Ovary (tissue), 7 donors: ENCODE measurements at regions not wholly inside any gene's neighbourhood (a gene's known extent, or its start where the extent isn't known, plus 50 kb on each side); places are given as distances from the start of the nearest gene placed in this dataset.

ENCODE experiments used
- DNase-seq, 5 donors: peaks; one replicate each; pipeline ENCODE4 v3.0.0-alpha.2; 2019 to 2020
- H3K27ac ChIP-seq, 2 donors: fragments of 200-600 bp; one replicate each; pipeline versions ENCODE4 v1.5.1 to v1.8.0; 2019 to 2022
- H3K27me3 ChIP-seq: fragments of 200-600 bp; one replicate; pipeline ENCODE4 v1.8.0; 2022
- H3K36me3 ChIP-seq: fragments of 200-600 bp; sonication (generic); one replicate; pipeline ENCODE4 v1.5.1; 2019
- H3K4me1 ChIP-seq: one replicate; pipeline ENCODE4 v1.8.1; 2013; ENCODE audit warnings: mild to moderate bottlenecking, moderate library complexity; ENCODE audit not compliant: insufficient read depth
- H3K4me3 ChIP-seq: fragments of 200-600 bp; sonication (generic); one replicate; pipeline ENCODE4 v1.5.1; 2017
- H3K9me3 ChIP-seq, 2 donors: fragments of 200-600 bp in 1 of 2; sonication (generic) in 1 of 2; one replicate each; pipeline versions ENCODE4 v1.5.1 to v1.8.1; 2013 to 2019; ENCODE audit warnings: mild to moderate bottlenecking in 1 of 2, moderate library complexity in 1 of 2
- EP300 ChIP-seq: sonication (generic); formaldehyde crosslinking; IDR thresholded peaks from one replicate; pipeline ENCODE4 v1.6.1; 2017; ENCODE audit warnings: antibody characterized with exemption
- POLR2A ChIP-seq: fragments of 450-650 bp; IDR thresholded peaks from one replicate; pipeline ENCODE4 v1.6.1; 2017; ENCODE audit warnings: antibody characterized with exemption, mild to moderate bottlenecking, moderate library complexity
- WGBS, 3 donors: extraction: QIAGEN DNeasy Blood & Tissue Kit in 1 of 3; methylation state at CpG; one replicate each; pipeline versions ENCODE4 v1.1.5 to v1.1.7; 2013 to 2017; 5-methylcytosine and 5-hydroxymethylcytosine counted together
- intact Hi-C, 4 donors: fragments of 100-400 bp; cut with DNase I; formaldehyde crosslinking; loops; one replicate each; pipeline versions ENCODE4 v1.11.0 to v1.15.1; 2022 to 2023
- TF ChIP-seq, protein P1 (sequence below), 3 donors: fragments of 450-650 bp in 2 of 3; fragments of 200-600 bp in 1 of 3; IDR thresholded peaks; one replicate each; pipeline versions ENCODE4 v1.5.1 to v1.8.0; 2016 to 2022; ENCODE audit warnings: antibody characterized with exemption in 3 of 3, mild to moderate bottlenecking in 1 of 3
- donor health status: DM: no; HTN: no; CAD: no; lungs with moderate emphysema.
- donor health status: DM: no; HTN: no; CAD: no.
- donor health status: Bipolar disorder and iron deficiency.
- donor health status: DM: no; HTN: no; CAD: no.
- donor health status: DM: yes; HTN: yes; CAD: no.

- H3K27ac ChIP-seq: no peak overlapping the region
- no peak overlapping the region for H3K4me3 ChIP-seq
- no peaks in the 10 kb centered on the region for H3K36me3 ChIP-seq
- no peaks in the 10 kb centered on the region for H3K9me3 ChIP-seq
- TF ChIP-seq EP300: no peak
- TF ChIP-seq, protein P1, sequence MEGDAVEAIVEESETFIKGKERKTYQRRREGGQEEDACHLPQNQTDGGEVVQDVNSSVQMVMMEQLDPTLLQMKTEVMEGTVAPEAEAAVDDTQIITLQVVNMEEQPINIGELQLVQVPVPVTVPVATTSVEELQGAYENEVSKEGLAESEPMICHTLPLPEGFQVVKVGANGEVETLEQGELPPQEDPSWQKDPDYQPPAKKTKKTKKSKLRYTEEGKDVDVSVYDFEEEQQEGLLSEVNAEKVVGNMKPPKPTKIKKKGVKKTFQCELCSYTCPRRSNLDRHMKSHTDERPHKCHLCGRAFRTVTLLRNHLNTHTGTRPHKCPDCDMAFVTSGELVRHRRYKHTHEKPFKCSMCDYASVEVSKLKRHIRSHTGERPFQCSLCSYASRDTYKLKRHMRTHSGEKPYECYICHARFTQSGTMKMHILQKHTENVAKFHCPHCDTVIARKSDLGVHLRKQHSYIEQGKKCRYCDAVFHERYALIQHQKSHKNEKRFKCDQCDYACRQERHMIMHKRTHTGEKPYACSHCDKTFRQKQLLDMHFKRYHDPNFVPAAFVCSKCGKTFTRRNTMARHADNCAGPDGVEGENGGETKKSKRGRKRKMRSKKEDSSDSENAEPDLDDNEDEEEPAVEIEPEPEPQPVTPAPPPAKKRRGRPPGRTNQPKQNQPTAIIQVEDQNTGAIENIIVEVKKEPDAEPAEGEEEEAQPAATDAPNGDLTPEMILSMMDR (IDR thresholded peaks at IDR 0.05): no peak
- no peak for TF ChIP-seq POLR2A
- intact Hi-C loops: no loop called here
- no peak for DNase-seq
- 62 to 77% (median 73%) methylated on average over 6 of the region's 6 CpGs for WGBS, 3 donors
- H3K27me3 ChIP-seq: no peaks in the 10 kb centered on the region
- no peaks in the 10 kb centered on the region for H3K4me1 ChIP-seq
These were observed 141.6 kb upstream of the PARP11 start for GRCh38 chr12:4014858-4015224.

DNA sequence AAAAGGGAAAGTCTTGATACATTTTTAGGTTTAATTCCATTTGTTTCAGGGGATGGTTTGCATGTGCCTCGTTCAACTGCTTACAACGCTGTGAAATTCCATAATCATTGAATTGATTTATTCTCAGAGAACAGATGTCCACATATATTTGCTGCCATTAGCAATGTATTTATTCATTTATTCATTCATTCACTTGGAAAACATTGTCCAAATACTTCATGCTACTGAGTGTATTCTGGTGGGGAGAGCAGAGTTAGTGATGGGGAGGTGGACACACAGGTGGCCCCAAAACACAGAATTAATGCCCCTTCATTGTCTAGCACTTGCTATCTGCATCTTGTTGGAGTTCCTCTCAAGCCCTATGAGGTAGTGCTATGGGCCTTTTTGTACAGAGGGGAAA is 141.2 kb upstream of the PARP11 start:
- no peak for TF ChIP-seq POLR2A
- TF ChIP-seq, protein P1 (IDR thresholded peaks at IDR 0.05): no peak
- no peak for TF ChIP-seq EP300
- 81 to 84% (median 83%) methylated on average over 2 of the region's 2 CpGs for WGBS, 3 donors

GRCh38 chr12:4012977-4013968 is 140.1 kb upstream of the PARP11 start:
- DNase-seq: no peak
- TF ChIP-seq, protein P1 (IDR thresholded peaks at IDR 0.05): no peak
- TF ChIP-seq POLR2A: no peak
- no peak for TF ChIP-seq EP300
- 74 to 77% (median 77%) methylated on average over 5 of the region's 5 CpGs for WGBS, 3 donors
- Histone ChIP-seq H3K27me3 (no peaks in the 10 kb centered on the region), H3K4me3 (no peak overlapping the region), H3K9me3 (no peaks in the 10 kb centered on the region), H3K27ac (no peak overlapping the region), H3K36me3 (no peaks in the 10 kb centered on the region), H3K4me1 (no peaks in the 10 kb centered on the region)
- intact Hi-C loops: no loop called here

More for the DNA sequence above, 141.2 kb upstream of the PARP11 start:
- no peaks in the 10 kb centered on the region for H3K27me3 ChIP-seq
- H3K36me3 ChIP-seq: no peaks in the 10 kb centered on the region
- DNase-seq: no peak
- no peak overlapping the region for H3K4me3 ChIP-seq
- H3K4me1 ChIP-seq: no peaks in the 10 kb centered on the region
- H3K27ac ChIP-seq: no peak overlapping the region
- no peaks in the 10 kb centered on the region for H3K9me3 ChIP-seq
- intact Hi-C loops: no loop called here

DNA sequence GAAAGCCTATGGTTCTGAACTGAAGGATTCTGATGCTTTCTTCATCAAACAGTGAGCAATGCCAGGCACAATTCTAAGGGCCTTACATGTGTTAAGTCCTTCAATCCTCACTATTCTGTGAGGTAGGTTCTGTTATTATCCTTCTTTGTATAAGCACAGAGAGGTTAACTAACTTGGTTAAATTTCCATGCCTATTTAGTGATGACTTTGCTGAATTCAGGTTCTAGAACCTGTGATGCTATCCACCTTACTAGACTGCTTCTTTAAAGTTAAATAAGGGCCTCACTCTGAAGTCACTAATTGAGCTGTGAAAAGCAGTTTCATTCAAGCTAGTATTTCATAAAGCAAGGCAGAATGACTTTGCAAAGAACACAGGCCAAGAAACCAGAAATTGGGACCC is 138.9 kb upstream of the PARP11 start:
- no peaks in the 10 kb centered on the region for H3K9me3 ChIP-seq
- no peak for DNase-seq
- H3K27ac ChIP-seq: no peak overlapping the region

More for the DNA sequence above, 138.9 kb upstream of the PARP11 start:
- Histone ChIP-seq H3K27me3 (no peaks in the 10 kb centered on the region), H3K4me3 (no peak overlapping the region), H3K36me3 (no peaks in the 10 kb centered on the region), H3K4me1 (no peaks in the 10 kb centered on the region)
- intact Hi-C loops: no loop called here
- TF ChIP-seq EP300: no peak
- no peak for TF ChIP-seq POLR2A
- TF ChIP-seq, protein P1 (IDR thresholded peaks at IDR 0.05): no peak
